ENCODE measurements at regions not wholly inside any gene's neighbourhood (a gene's known extent, or its start where the extent isn't known, plus 50 kb on each side); places are given as distances from the start of the nearest gene placed in this dataset.

GRCh38 chr2:173667415-173667814 is 297.8 kb downstream of the SP3 start:
- Histone ChIP-seq H3K4me1 (ENCODE audit: control insufficient read depth, insufficient read depth, low read length, poor library complexity, severe bottlenecking) (no peaks in the 10 kb centered on the region), H3K27ac (ENCODE audit: low read depth, low read length, severe bottlenecking) (no peak overlapping the region), H3K9me3 (ENCODE audit: control insufficient read depth, low read length) (no peaks in the 10 kb centered on the region), H3K36me3 (ENCODE audit: control insufficient read depth, insufficient read depth, low read length) (no peaks in the 10 kb centered on the region), H3K4me3 (ENCODE audit: extremely low read depth, insufficient read depth, low read length, poor library complexity, severe bottlenecking) (no peak overlapping the region)
- 83 to 100% methylated on average over 1 of the region's 2 CpGs for WGBS, 2 experiments (ENCODE audit: insufficient coverage in 2 of 2)

GRCh38 chr2:173669271-173669853 is 295.8 kb downstream of the SP3 start:
- H3K9me3 ChIP-seq (ENCODE audit: control insufficient read depth, low read length), result peaks cover 2% of the 10 kb centered on the region
- H3K4me1 ChIP-seq (ENCODE audit: control insufficient read depth, insufficient read depth, low read length, poor library complexity, severe bottlenecking), result no peaks in the 10 kb centered on the region
- no peak overlapping the region for H3K27ac ChIP-seq (ENCODE audit: low read depth, low read length, severe bottlenecking)
- H3K4me3 ChIP-seq (ENCODE audit: extremely low read depth, insufficient read depth, low read length, poor library complexity, severe bottlenecking), result no peak overlapping the region
- no peaks in the 10 kb centered on the region for H3K36me3 ChIP-seq (ENCODE audit: control insufficient read depth, insufficient read depth, low read length)
- WGBS, 2 experiments (ENCODE audit: insufficient coverage in 2 of 2), result no CpG with 5 or more reads among the region's 1 CpG

GRCh38 chr2:173669888-173670287 is 295.3 kb downstream of the SP3 start:
- Histone ChIP-seq H3K4me1 (ENCODE audit: control insufficient read depth, insufficient read depth, low read length, poor library complexity, severe bottlenecking) (no peaks in the 10 kb centered on the region), H3K36me3 (ENCODE audit: control insufficient read depth, insufficient read depth, low read length) (no peaks in the 10 kb centered on the region), H3K27ac (ENCODE audit: low read depth, low read length, severe bottlenecking) (no peak overlapping the region), H3K4me3 (ENCODE audit: extremely low read depth, insufficient read depth, low read length, poor library complexity, severe bottlenecking) (no peak overlapping the region), H3K9me3 (ENCODE audit: control insufficient read depth, low read length) (peaks cover 2% of the 10 kb centered on the region)

- no peaks in the 10 kb centered on the region for H3K36me3 ChIP-seq (ENCODE audit: control insufficient read depth, insufficient read depth, low read length)
- no peak overlapping the region for H3K27ac ChIP-seq (ENCODE audit: low read depth, low read length, severe bottlenecking)
- H3K9me3 ChIP-seq (ENCODE audit: control insufficient read depth, low read length), result peaks cover 2% of the 10 kb centered on the region
- no peak overlapping the region for H3K4me3 ChIP-seq (ENCODE audit: extremely low read depth, insufficient read depth, low read length, poor library complexity, severe bottlenecking)
- H3K4me1 ChIP-seq (ENCODE audit: control insufficient read depth, insufficient read depth, low read length, poor library complexity, severe bottlenecking), result no peaks in the 10 kb centered on the region
- WGBS, 2 experiments (ENCODE audit: insufficient coverage in 2 of 2), result 100% methylated on average over 1 of the region's 3 CpGs
These were observed 292.4 kb downstream of the SP3 start for GRCh38 chr2:173672573-173673340.

GRCh38 chr2:173673640-173674039 is 291.5 kb downstream of the SP3 start:
- Histone ChIP-seq H3K4me3 (ENCODE audit: extremely low read depth, insufficient read depth, low read length, poor library complexity, severe bottlenecking) (no peak overlapping the region), H3K36me3 (ENCODE audit: control insufficient read depth, insufficient read depth, low read length) (no peaks in the 10 kb centered on the region), H3K27ac (ENCODE audit: low read depth, low read length, severe bottlenecking) (no peak overlapping the region), H3K9me3 (ENCODE audit: control insufficient read depth, low read length) (peaks cover 2% of the 10 kb centered on the region), H3K4me1 (ENCODE audit: control insufficient read depth, insufficient read depth, low read length, poor library complexity, severe bottlenecking) (no peaks in the 10 kb centered on the region)
- WGBS, 2 experiments (ENCODE audit: insufficient coverage in 2 of 2), result 100% methylated on average over 1 of the region's 1 CpG; no CpG with 5 or more reads in 1 of the 2 experiments

- Histone ChIP-seq H3K9me3 (ENCODE audit: control insufficient read depth, low read length) (peaks cover 2% of the 10 kb centered on the region), H3K4me1 (ENCODE audit: control insufficient read depth, insufficient read depth, low read length, poor library complexity, severe bottlenecking) (no peaks in the 10 kb centered on the region), H3K27ac (ENCODE audit: low read depth, low read length, severe bottlenecking) (no peak overlapping the region), H3K36me3 (ENCODE audit: control insufficient read depth, insufficient read depth, low read length) (no peaks in the 10 kb centered on the region), H3K4me3 (ENCODE audit: extremely low read depth, insufficient read depth, low read length, poor library complexity, severe bottlenecking) (no peak overlapping the region)
- 75 to 100% methylated on average over 1 of the region's 1 CpG for WGBS, 2 experiments (ENCODE audit: insufficient coverage in 2 of 2)
These were observed 288.5 kb downstream of the SP3 start for GRCh38 chr2:173676647-173677046.

- Histone ChIP-seq H3K4me1 (ENCODE audit: control insufficient read depth, insufficient read depth, low read length, poor library complexity, severe bottlenecking) (no peaks in the 10 kb centered on the region), H3K27ac (ENCODE audit: low read depth, low read length, severe bottlenecking) (no peak overlapping the region), H3K9me3 (ENCODE audit: control insufficient read depth, low read length) (peaks cover 2% of the 10 kb centered on the region), H3K4me3 (ENCODE audit: extremely low read depth, insufficient read depth, low read length, poor library complexity, severe bottlenecking) (no peak overlapping the region), H3K36me3 (ENCODE audit: control insufficient read depth, insufficient read depth, low read length) (no peaks in the 10 kb centered on the region)
- no CpG with 5 or more reads among the region's 1 CpG for WGBS, 2 experiments (ENCODE audit: insufficient coverage in 2 of 2)
These were observed 287.0 kb downstream of the SP3 start for GRCh38 chr2:173678186-173678585.

GRCh38 chr2:173680574-173680973 is 284.6 kb downstream of the SP3 start:
- Histone ChIP-seq H3K4me1 (ENCODE audit: control insufficient read depth, insufficient read depth, low read length, poor library complexity, severe bottlenecking) (no peaks in the 10 kb centered on the region), H3K9me3 (ENCODE audit: control insufficient read depth, low read length) (no peaks in the 10 kb centered on the region), H3K27ac (ENCODE audit: low read depth, low read length, severe bottlenecking) (no peak overlapping the region), H3K36me3 (ENCODE audit: control insufficient read depth, insufficient read depth, low read length) (no peaks in the 10 kb centered on the region), H3K4me3 (ENCODE audit: extremely low read depth, insufficient read depth, low read length, poor library complexity, severe bottlenecking) (no peak overlapping the region)
- WGBS, 2 experiments (ENCODE audit: insufficient coverage in 2 of 2), result 88 to 100% methylated on average over 2 of the region's 3 CpGs

GRCh38 chr2:173681881-173682650 is 283.1 kb downstream of the SP3 start:
- H3K4me1 ChIP-seq (ENCODE audit: control insufficient read depth, insufficient read depth, low read length, poor library complexity, severe bottlenecking), result no peaks in the 10 kb centered on the region
- no peak overlapping the region for H3K4me3 ChIP-seq (ENCODE audit: extremely low read depth, insufficient read depth, low read length, poor library complexity, severe bottlenecking)
- H3K9me3 ChIP-seq (ENCODE audit: control insufficient read depth, low read length), result no peaks in the 10 kb centered on the region
- WGBS, 2 experiments (ENCODE audit: insufficient coverage in 2 of 2), result 93% methylated on average over 3 of the region's 4 CpGs
- no peak overlapping the region for H3K27ac ChIP-seq (ENCODE audit: low read depth, low read length, severe bottlenecking)
- H3K36me3 ChIP-seq (ENCODE audit: control insufficient read depth, insufficient read depth, low read length), result no peaks in the 10 kb centered on the region

- no peaks in the 10 kb centered on the region for H3K4me1 ChIP-seq (ENCODE audit: control insufficient read depth, insufficient read depth, low read length, poor library complexity, severe bottlenecking)
- no peaks in the 10 kb centered on the region for H3K9me3 ChIP-seq (ENCODE audit: control insufficient read depth, low read length)
- WGBS, 2 experiments (ENCODE audit: insufficient coverage in 2 of 2), result 100% methylated on average over 1 to 3 of the region's 6 CpGs
- H3K4me3 ChIP-seq (ENCODE audit: extremely low read depth, insufficient read depth, low read length, poor library complexity, severe bottlenecking), result no peak overlapping the region
- no peak overlapping the region for H3K27ac ChIP-seq (ENCODE audit: low read depth, low read length, severe bottlenecking)
- no peaks in the 10 kb centered on the region for H3K36me3 ChIP-seq (ENCODE audit: control insufficient read depth, insufficient read depth, low read length)
These were observed 280.2 kb downstream of the SP3 start for GRCh38 chr2:173684896-173685459.
